Fibroblast of gingiva (primary cell): ENCODE measurements at regions not wholly inside any gene's neighbourhood (a gene's known extent, or its start where the extent isn't known, plus 50 kb on each side); places are given as distances from the start of the nearest gene placed in this dataset.
"Not testable (repeated sequence)": the region's sequence is repeated elsewhere in the genome, so short reads cannot be mapped to it uniquely, and the experiment has no call there.

Experiments
- DNase-seq: peaks from one replicate; pipeline ENCODE4 v3.0.0-alpha.2; 2011; ENCODE audit warnings: low read depth

GRCh38 chr18:43735570-43735969 is 458.3 kb upstream of the SYT4 start:
- DNase-seq: no peak

- no peak for DNase-seq
Measured at GRCh38 chr18:43744960-43745745, 467.9 kb upstream of the SYT4 start.

- peak; percentile 3 for DNase-seq
Measured at GRCh38 chr18:43751203-43751602, 473.9 kb upstream of the SYT4 start.

- no peak for DNase-seq
Measured at GRCh38 chr18:43751835-43752234, 474.5 kb upstream of the SYT4 start.

- no peak for DNase-seq
Measured at GRCh38 chr18:43757273-43757672, 480.0 kb upstream of the SYT4 start.

- no peak for DNase-seq
Measured at GRCh38 chr18:43758734-43759133, 481.4 kb upstream of the SYT4 start.

- no peak for DNase-seq
Measured at GRCh38 chr18:43760010-43760409, 482.7 kb upstream of the SYT4 start.

GRCh38 chr18:43772907-43773306 is 495.6 kb upstream of the SYT4 start:
- DNase-seq: no peak

- no peak for DNase-seq
Measured at GRCh38 chr18:43774497-43774896, 497.2 kb upstream of the SYT4 start.

GRCh38 chr18:43775591-43775990 is 498.3 kb upstream of the SYT4 start:
- DNase-seq: no peak

GRCh38 chr18:43776997-43777396 is 499.7 kb upstream of the SYT4 start:
- DNase-seq: no peak

GRCh38 chr18:43777636-43778304 is 500.5 kb upstream of the SYT4 start:
- DNase-seq: no peak

GRCh38 chr18:43780782-43781340 is 503.6 kb upstream of the SYT4 start:
- peak; percentile 63 for DNase-seq

GRCh38 chr18:43785158-43785557 is 507.9 kb upstream of the SYT4 start:
- DNase-seq: no peak

- DNase-seq: no peak
Measured at GRCh38 chr18:43786893-43787292, 509.6 kb upstream of the SYT4 start.

- DNase-seq: not testable (repeated sequence)
Measured at GRCh38 chr18:43787721-43788120, 510.4 kb upstream of the SYT4 start.

- peak; percentile 57 for DNase-seq
Measured at GRCh38 chr18:43789234-43790000, 512.1 kb upstream of the SYT4 start.

- no peak for DNase-seq
Measured at GRCh38 chr18:43793910-43794309, 516.6 kb upstream of the SYT4 start.

- DNase-seq: no peak
Measured at GRCh38 chr18:43794363-43794762, 517.1 kb upstream of the SYT4 start.

- no peak for DNase-seq
Measured at GRCh38 chr18:43797347-43797746, 520.1 kb upstream of the SYT4 start.

GRCh38 chr18:43800584-43800983 is 523.3 kb upstream of the SYT4 start:
- no peak for DNase-seq

GRCh38 chr18:43805646-43806194 is 528.4 kb upstream of the SYT4 start:
- DNase-seq: peak; percentile 15
